ENCODE measurements at regions not wholly inside any gene's neighbourhood (a gene's known extent, or its start where the extent isn't known, plus 50 kb on each side); places are given as distances from the start of the nearest gene placed in this dataset.

DNA sequence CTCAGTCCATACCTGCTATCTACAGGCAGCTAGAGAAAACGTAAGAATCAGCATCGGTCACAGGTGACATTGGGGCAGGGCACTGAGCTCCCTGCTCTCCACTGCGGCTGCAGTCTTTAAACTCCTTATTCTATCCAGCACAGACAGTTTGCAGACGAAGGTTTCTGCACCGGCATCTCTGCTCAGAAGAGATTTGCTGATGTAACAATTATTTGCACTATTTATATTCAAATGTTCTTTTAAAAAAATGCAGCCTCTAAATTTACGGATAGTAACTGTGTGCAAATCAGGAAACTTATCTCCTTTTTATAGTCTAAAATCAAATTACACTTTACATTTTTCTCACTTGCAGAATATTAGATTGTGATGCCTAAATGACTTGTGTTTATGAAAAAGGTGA is 671.0 kb downstream of the VRK1 start:
- no peak for TF ChIP-seq CTCF (IDR thresholded peaks at IDR 0.05; ENCODE audit: extremely low read depth in 1 of 2, insufficient read depth in 1 of 2, low read depth in 1 of 2, low read length in 2 of 2)
- TF ChIP-seq POLR2AphosphoS5 (IDR thresholded peaks at IDR 0.05; ENCODE audit: insufficient read depth, low read depth, low read length) = no peak
- TF ChIP-seq POLR2A (IDR thresholded peaks at IDR 0.05; ENCODE audit: low read depth, low read length) = no peak
- no peak for TF ChIP-seq GATA2 (IDR thresholded peaks at IDR 0.05; ENCODE audit: insufficient read depth, insufficient read length, low read depth, low read length)
